ENCODE measurements at regions not wholly inside any gene's neighbourhood (a gene's known extent, or its start where the extent isn't known, plus 50 kb on each side); places are given as distances from the start of the nearest gene placed in this dataset.
A peak's percentile ranks its signal among the peaks of the same experiment; 100 is the strongest.
"Not testable (repeated sequence)": the region's sequence is repeated elsewhere in the genome, so short reads cannot be mapped to it uniquely, and the experiment has no call there.

GRCh38 chr3:178139116-178139515, 397.1 kb upstream of the KCNMB2 start:
- H3K56ac ChIP-seq (ENCODE audit: low read length), result no peak overlapping the region
- H2AK5ac ChIP-seq (ENCODE audit: low read length), result no peak overlapping the region
- H2BK5ac ChIP-seq (ENCODE audit: low read length), result no peak overlapping the region
- H2BK15ac ChIP-seq (replicated peaks; ENCODE audit: low read depth), result no peak overlapping the region
- H4K8ac ChIP-seq (ENCODE audit: low read depth, low read length), result no peak overlapping the region
- no peak overlapping the region for H3K4me3 ChIP-seq (ENCODE audit: low read length)
- DNase-seq, result no peak
- H2BK120ac ChIP-seq (ENCODE audit: low read depth, low read length), result no peak overlapping the region
- no peak overlapping the region for H3K9ac ChIP-seq (ENCODE audit: low read length)
- no peak overlapping the region for H3K4ac ChIP-seq (ENCODE audit: low read depth, low read length)
- H3K79me1 ChIP-seq (ENCODE audit: low read length), result no peaks in the 10 kb centered on the region
- H3K27ac ChIP-seq (ENCODE audit: low read depth, low read length), result no peak overlapping the region
- no peak overlapping the region for H4K5ac ChIP-seq (ENCODE audit: low read length)
- no peaks in the 10 kb centered on the region for H3K4me1 ChIP-seq (ENCODE audit: control insufficient read depth, low read depth, low read length)
- no peaks in the 10 kb centered on the region for H3K27me3 ChIP-seq (ENCODE audit: insufficient read depth, low read length, poor library complexity)
- no peak overlapping the region for H3K23ac ChIP-seq (ENCODE audit: low read length)
- no peak overlapping the region for H3K4me2 ChIP-seq (ENCODE audit: low read length)
- H3K36me3 ChIP-seq (ENCODE audit: control insufficient read depth, insufficient read depth, low read length), result no peaks in the 10 kb centered on the region
- H3K18ac ChIP-seq (ENCODE audit: low read length), result no peak overlapping the region
- no peaks in the 10 kb centered on the region for H3K79me2 ChIP-seq (ENCODE audit: control insufficient read depth, insufficient read depth, low read length)

- Histone ChIP-seq H3K36me3 (ENCODE audit: control insufficient read depth, insufficient read depth, low read length) (no peaks in the 10 kb centered on the region), H3K79me1 (ENCODE audit: low read length) (no peaks in the 10 kb centered on the region), H3K79me2 (ENCODE audit: control insufficient read depth, insufficient read depth, low read length) (no peaks in the 10 kb centered on the region), H3K18ac (ENCODE audit: low read length) (no peak overlapping the region), H3K4me3 (ENCODE audit: low read length) (no peak overlapping the region), H3K4me1 (ENCODE audit: control insufficient read depth, low read depth, low read length) (no peaks in the 10 kb centered on the region), H2BK120ac (ENCODE audit: low read depth, low read length) (no peak overlapping the region), H3K4ac (ENCODE audit: low read depth, low read length) (no peak overlapping the region), H4K8ac (ENCODE audit: low read depth, low read length) (no peak overlapping the region), H2BK15ac (replicated peaks; ENCODE audit: low read depth) (no peak overlapping the region), H2BK5ac (ENCODE audit: low read length) (no peak overlapping the region), H3K27ac (ENCODE audit: low read depth, low read length) (no peak overlapping the region), H3K56ac (ENCODE audit: low read length) (no peak overlapping the region), H2AK5ac (ENCODE audit: low read length) (no peak overlapping the region), H3K4me2 (ENCODE audit: low read length) (no peak overlapping the region), H3K9ac (ENCODE audit: low read length) (no peak overlapping the region), H3K27me3 (ENCODE audit: insufficient read depth, low read length, poor library complexity) (no peaks in the 10 kb centered on the region), H3K23ac (ENCODE audit: low read length) (no peak overlapping the region), H4K5ac (ENCODE audit: low read length) (no peak overlapping the region)
- DNase-seq, result no peak
- no CpG with 5 or more reads among the region's 4 CpGs for WGBS (ENCODE audit: extremely low coverage, insufficient coverage, low lambda C conversion rate)
Measured at GRCh38 chr3:178140531-178141304, 395.5 kb upstream of the KCNMB2 start.

GRCh38 chr3:178141305-178141684, 394.9 kb upstream of the KCNMB2 start:
- H3K27me3 ChIP-seq (ENCODE audit: insufficient read depth, low read length, poor library complexity); DNase-seq; H3K79me2 ChIP-seq (ENCODE audit: control insufficient read depth, insufficient read depth, low read length); H3K9ac ChIP-seq (ENCODE audit: low read length); H3K27ac ChIP-seq (ENCODE audit: low read depth, low read length); H2AK5ac ChIP-seq (ENCODE audit: low read length); H2BK120ac ChIP-seq (ENCODE audit: low read depth, low read length); H3K36me3 ChIP-seq (ENCODE audit: control insufficient read depth, insufficient read depth, low read length); H2BK5ac ChIP-seq (ENCODE audit: low read length); H3K56ac ChIP-seq (ENCODE audit: low read length); H3K4me1 ChIP-seq (ENCODE audit: control insufficient read depth, low read depth, low read length); H3K4me2 ChIP-seq (ENCODE audit: low read length); H3K18ac ChIP-seq (ENCODE audit: low read length); H4K8ac ChIP-seq (ENCODE audit: low read depth, low read length); H3K23ac ChIP-seq (ENCODE audit: low read length); H4K5ac ChIP-seq (ENCODE audit: low read length); H3K4ac ChIP-seq (ENCODE audit: low read depth, low read length); H2BK15ac ChIP-seq (replicated peaks; ENCODE audit: low read depth); H3K79me1 ChIP-seq (ENCODE audit: low read length); H3K4me3 ChIP-seq (ENCODE audit: low read length): not testable (repeated sequence)
- WGBS (ENCODE audit: extremely low coverage, insufficient coverage, low lambda C conversion rate), result no CpG with 5 or more reads among the region's 1 CpG

GRCh38 chr3:178146406-178146831, 389.8 kb upstream of the KCNMB2 start:
- Histone ChIP-seq H2AK5ac (ENCODE audit: low read length) (no peak overlapping the region), H2BK15ac (replicated peaks; ENCODE audit: low read depth) (no peak overlapping the region), H3K79me1 (ENCODE audit: low read length) (no peaks in the 10 kb centered on the region), H3K27me3 (ENCODE audit: insufficient read depth, low read length, poor library complexity) (no peaks in the 10 kb centered on the region), H3K23ac (ENCODE audit: low read length) (no peak overlapping the region), H3K4me1 (ENCODE audit: control insufficient read depth, low read depth, low read length) (no peaks in the 10 kb centered on the region), H3K56ac (ENCODE audit: low read length) (no peak overlapping the region), H3K18ac (ENCODE audit: low read length) (no peak overlapping the region), H3K4me2 (ENCODE audit: low read length) (no peak overlapping the region), H2BK120ac (ENCODE audit: low read depth, low read length) (no peak overlapping the region), H3K4ac (ENCODE audit: low read depth, low read length) (no peak overlapping the region), H2BK5ac (ENCODE audit: low read length) (no peak overlapping the region), H3K36me3 (ENCODE audit: control insufficient read depth, insufficient read depth, low read length) (no peaks in the 10 kb centered on the region), H3K27ac (ENCODE audit: low read depth, low read length) (no peak overlapping the region), H3K79me2 (ENCODE audit: control insufficient read depth, insufficient read depth, low read length) (no peaks in the 10 kb centered on the region), H4K5ac (ENCODE audit: low read length) (no peak overlapping the region), H3K4me3 (ENCODE audit: low read length) (no peak overlapping the region), H4K8ac (ENCODE audit: low read depth, low read length) (no peak overlapping the region), H3K9ac (ENCODE audit: low read length) (no peak overlapping the region)
- DNase-seq, result no peak

GRCh38 chr3:178147001-178147400, 389.2 kb upstream of the KCNMB2 start:
- Histone ChIP-seq H3K4me3 (ENCODE audit: low read length) (no peak overlapping the region), H2BK120ac (ENCODE audit: low read depth, low read length) (no peak overlapping the region), H2AK5ac (ENCODE audit: low read length) (no peak overlapping the region), H3K27me3 (ENCODE audit: insufficient read depth, low read length, poor library complexity) (no peaks in the 10 kb centered on the region), H3K4ac (ENCODE audit: low read depth, low read length) (no peak overlapping the region), H4K5ac (ENCODE audit: low read length) (no peak overlapping the region), H3K79me1 (ENCODE audit: low read length) (no peaks in the 10 kb centered on the region), H3K4me2 (ENCODE audit: low read length) (no peak overlapping the region), H3K36me3 (ENCODE audit: control insufficient read depth, insufficient read depth, low read length) (no peaks in the 10 kb centered on the region), H2BK5ac (ENCODE audit: low read length) (no peak overlapping the region), H4K8ac (ENCODE audit: low read depth, low read length) (peak overlapping the region; percentile 65), H3K23ac (ENCODE audit: low read length) (no peak overlapping the region), H3K18ac (ENCODE audit: low read length) (no peak overlapping the region), H2BK15ac (replicated peaks; ENCODE audit: low read depth) (no peak overlapping the region), H3K79me2 (ENCODE audit: control insufficient read depth, insufficient read depth, low read length) (no peaks in the 10 kb centered on the region), H3K4me1 (ENCODE audit: control insufficient read depth, low read depth, low read length) (no peaks in the 10 kb centered on the region), H3K56ac (ENCODE audit: low read length) (no peak overlapping the region), H3K27ac (ENCODE audit: low read depth, low read length) (no peak overlapping the region), H3K9ac (ENCODE audit: low read length) (no peak overlapping the region)
- DNase-seq, result no peak

- Histone ChIP-seq H3K79me2 (ENCODE audit: control insufficient read depth, insufficient read depth, low read length) (no peaks in the 10 kb centered on the region), H3K27ac (ENCODE audit: low read depth, low read length) (no peak overlapping the region), H3K36me3 (ENCODE audit: control insufficient read depth, insufficient read depth, low read length) (no peaks in the 10 kb centered on the region), H2BK15ac (replicated peaks; ENCODE audit: low read depth) (peak overlapping the region; percentile 36), H3K4me2 (ENCODE audit: low read length) (no peak overlapping the region), H3K27me3 (ENCODE audit: insufficient read depth, low read length, poor library complexity) (no peaks in the 10 kb centered on the region), H3K4me1 (ENCODE audit: control insufficient read depth, low read depth, low read length) (no peaks in the 10 kb centered on the region), H4K8ac (ENCODE audit: low read depth, low read length) (no peak overlapping the region), H3K79me1 (ENCODE audit: low read length) (no peaks in the 10 kb centered on the region), H3K56ac (ENCODE audit: low read length) (no peak overlapping the region), H3K23ac (ENCODE audit: low read length) (no peak overlapping the region), H3K9ac (ENCODE audit: low read length) (no peak overlapping the region), H3K4me3 (ENCODE audit: low read length) (no peak overlapping the region), H4K5ac (ENCODE audit: low read length) (no peak overlapping the region), H2BK120ac (ENCODE audit: low read depth, low read length) (no peak overlapping the region), H3K4ac (ENCODE audit: low read depth, low read length) (no peak overlapping the region), H3K18ac (ENCODE audit: low read length) (no peak overlapping the region), H2BK5ac (ENCODE audit: low read length) (no peak overlapping the region), H2AK5ac (ENCODE audit: low read length) (no peak overlapping the region)
- WGBS (ENCODE audit: extremely low coverage, insufficient coverage, low lambda C conversion rate), result no CpG with 5 or more reads among the region's 8 CpGs
- peak; percentile 14 for DNase-seq
Measured at GRCh38 chr3:178152031-178152806, 384.0 kb upstream of the KCNMB2 start.

All from mesendoderm (in vitro differentiated cells).